Neuron (in vitro differentiated cells): ENCODE measurements at regions not wholly inside any gene's neighbourhood (a gene's known extent, or its start where the extent isn't known, plus 50 kb on each side); places are given as distances from the start of the nearest gene placed in this dataset.

Source experiments
- H2AFZ ChIP-seq: one replicate; pipeline ENCODE4 v1.6.1; 2013; ENCODE audit warnings: low read depth, mild to moderate bottlenecking, inconsistent platforms, low read length, moderate library complexity
- H3K27me3 ChIP-seq: one replicate; pipeline ENCODE4 v1.6.1; 2013; ENCODE audit warnings: low read length; ENCODE audit not compliant: insufficient read depth
- H3K36me3 ChIP-seq: one replicate; pipeline ENCODE4 v1.6.1; 2013; ENCODE audit warnings: low read length; ENCODE audit not compliant: insufficient read depth
- H3K4me1 ChIP-seq: one replicate; pipeline ENCODE4 v1.6.1; 2013; ENCODE audit warnings: low read length; ENCODE audit not compliant: insufficient read depth
- H3K4me3 ChIP-seq: 2 replicates; pipeline ENCODE4 v1.5.1; 2013; ENCODE audit warnings: mild to moderate bottlenecking, low read length, moderate library complexity
- H3K9me3 ChIP-seq: one replicate; pipeline ENCODE4 v1.6.1; 2013; ENCODE audit warnings: low read length

GRCh38 chr10:52472406-52473146 is 158.5 kb downstream of the DKK1 start:
- H3K4me3 ChIP-seq: no peak overlapping the region
- no peaks in the 10 kb centered on the region for H3K36me3 ChIP-seq
- no peaks in the 10 kb centered on the region for H3K9me3 ChIP-seq
- no peaks in the 10 kb centered on the region for H3K27me3 ChIP-seq
- H3K4me1 ChIP-seq: no peaks in the 10 kb centered on the region
- no peak overlapping the region for H2AFZ ChIP-seq

GRCh38 chr10:52474265-52474664 is 160.2 kb downstream of the DKK1 start:
- no peak overlapping the region for H3K4me3 ChIP-seq
- no peaks in the 10 kb centered on the region for H3K4me1 ChIP-seq
- no peaks in the 10 kb centered on the region for H3K36me3 ChIP-seq
- H2AFZ ChIP-seq: no peak overlapping the region
- H3K9me3 ChIP-seq: no peaks in the 10 kb centered on the region
- no peaks in the 10 kb centered on the region for H3K27me3 ChIP-seq

- no peaks in the 10 kb centered on the region for H3K9me3 ChIP-seq
- no peaks in the 10 kb centered on the region for H3K36me3 ChIP-seq
- no peaks in the 10 kb centered on the region for H3K4me1 ChIP-seq
- H2AFZ ChIP-seq: no peak overlapping the region
- H3K27me3 ChIP-seq: no peaks in the 10 kb centered on the region
- no peak overlapping the region for H3K4me3 ChIP-seq
These were observed 163.2 kb downstream of the DKK1 start for GRCh38 chr10:52477305-52477704.

- Histone ChIP-seq H3K36me3 (no peaks in the 10 kb centered on the region), H3K27me3 (no peaks in the 10 kb centered on the region), H2AFZ (no peak overlapping the region), H3K9me3 (no peaks in the 10 kb centered on the region), H3K4me1 (no peaks in the 10 kb centered on the region), H3K4me3 (no peak overlapping the region)
These were observed 165.5 kb downstream of the DKK1 start for GRCh38 chr10:52479567-52479966.

DNA sequence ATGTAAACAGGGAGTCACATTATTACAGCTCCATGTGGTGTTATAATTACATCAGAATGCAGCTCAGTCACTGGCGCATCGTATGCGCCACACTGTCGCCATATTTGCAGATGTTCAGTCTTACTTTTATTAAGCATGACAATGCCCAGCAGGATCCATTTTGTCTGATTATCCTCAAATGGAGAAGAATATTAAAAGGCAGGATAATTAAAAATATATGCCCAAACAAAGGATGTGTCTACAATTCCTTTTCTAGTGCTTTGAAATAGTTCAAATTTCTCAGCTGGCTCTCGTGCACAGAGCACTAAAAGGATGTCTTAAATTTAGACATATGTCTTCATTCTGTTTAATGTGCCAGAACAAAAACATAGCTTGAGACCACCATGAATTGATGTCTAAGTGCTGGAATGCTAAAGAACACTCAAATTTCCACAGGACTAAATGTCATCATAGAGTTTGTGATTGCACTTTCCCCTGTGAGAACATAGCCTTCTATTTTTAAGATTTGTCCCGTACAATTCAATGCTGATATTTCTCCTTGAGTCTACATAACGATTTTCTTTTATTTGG is 168.0 kb downstream of the DKK1 start:
- Histone ChIP-seq H2AFZ (no peak overlapping the region), H3K27me3 (no peaks in the 10 kb centered on the region), H3K4me3 (no peak overlapping the region), H3K9me3 (no peaks in the 10 kb centered on the region), H3K36me3 (no peaks in the 10 kb centered on the region), H3K4me1 (no peaks in the 10 kb centered on the region)

GRCh38 chr10:52483587-52483986 is 169.5 kb downstream of the DKK1 start:
- Histone ChIP-seq H3K36me3 (no peaks in the 10 kb centered on the region), H3K4me1 (no peaks in the 10 kb centered on the region), H3K9me3 (no peaks in the 10 kb centered on the region), H3K4me3 (no peak overlapping the region), H2AFZ (no peak overlapping the region), H3K27me3 (no peaks in the 10 kb centered on the region)

DNA sequence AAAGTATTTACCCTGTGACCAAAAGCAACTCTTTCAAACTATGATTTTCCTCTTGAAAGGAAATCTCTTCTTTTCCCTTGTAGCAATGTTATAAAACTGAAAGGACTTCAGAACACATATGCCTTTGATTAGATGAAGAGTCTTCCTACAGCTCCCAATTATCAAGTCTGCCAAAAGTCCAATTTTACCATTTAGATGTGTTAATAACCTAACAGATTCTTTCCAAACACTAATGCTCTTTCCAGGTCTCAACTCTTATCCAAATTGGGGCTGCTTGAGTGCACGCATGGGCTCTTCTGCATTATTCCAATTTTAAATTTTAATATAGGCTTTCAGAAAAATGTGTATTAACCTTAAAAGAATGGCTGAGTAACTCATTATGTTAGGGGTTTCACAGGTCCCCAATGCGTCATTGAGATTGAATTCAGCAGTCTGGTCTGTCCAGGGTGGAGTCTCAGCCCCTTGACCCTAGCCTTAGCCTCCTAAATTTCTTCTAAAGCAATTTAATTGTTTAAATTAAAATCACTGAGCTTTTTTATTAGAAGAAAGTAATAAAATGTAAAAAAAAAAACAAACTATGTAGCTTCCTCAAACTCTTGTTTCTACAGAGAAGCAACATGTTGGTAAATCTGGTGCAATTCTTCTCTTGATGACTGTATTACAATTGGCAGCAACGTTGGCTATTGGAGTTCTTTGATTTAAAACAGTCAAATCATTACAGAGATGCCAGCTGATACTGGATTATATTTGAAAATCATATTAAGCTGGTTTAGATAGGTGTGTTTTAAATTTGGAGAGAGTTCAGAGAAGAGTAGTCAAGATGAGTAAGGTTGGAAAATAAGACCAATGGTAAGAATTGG is 170.4 kb downstream of the DKK1 start:
- H3K4me3 ChIP-seq: no peak overlapping the region

DNA sequence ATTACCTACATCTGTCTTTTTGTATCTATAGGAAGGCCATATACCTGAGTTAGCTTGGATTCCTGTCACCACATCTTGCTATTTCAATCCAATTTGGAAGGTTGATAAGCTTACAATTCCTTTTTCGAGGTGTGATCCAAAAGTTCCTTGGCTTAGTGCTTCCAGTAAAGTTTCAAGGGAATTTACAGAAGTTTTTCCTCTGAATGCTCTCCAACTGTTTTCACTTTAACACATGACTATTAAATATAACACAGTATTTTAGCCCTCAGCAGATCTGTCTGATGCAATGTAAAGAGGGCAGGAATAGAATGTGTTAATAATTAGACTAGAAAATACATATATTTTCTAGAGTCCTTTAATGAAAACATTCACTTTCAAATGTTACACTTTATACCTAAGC is 171.4 kb downstream of the DKK1 start:
- no peaks in the 10 kb centered on the region for H3K4me1 ChIP-seq
- no peak overlapping the region for H3K4me3 ChIP-seq
- no peaks in the 10 kb centered on the region for H3K27me3 ChIP-seq
- H3K9me3 ChIP-seq: no peaks in the 10 kb centered on the region
- H2AFZ ChIP-seq: no peak overlapping the region
- H3K36me3 ChIP-seq: no peaks in the 10 kb centered on the region

More for the DNA sequence above, 170.4 kb downstream of the DKK1 start:
- Histone ChIP-seq H3K4me1 (no peaks in the 10 kb centered on the region), H3K27me3 (no peaks in the 10 kb centered on the region), H3K9me3 (no peaks in the 10 kb centered on the region), H3K36me3 (no peaks in the 10 kb centered on the region), H2AFZ (no peak overlapping the region)

- no peaks in the 10 kb centered on the region for H3K36me3 ChIP-seq
- H3K4me3 ChIP-seq: no peak overlapping the region
- H3K27me3 ChIP-seq: no peaks in the 10 kb centered on the region
- no peaks in the 10 kb centered on the region for H3K9me3 ChIP-seq
- no peaks in the 10 kb centered on the region for H3K4me1 ChIP-seq
- H2AFZ ChIP-seq: no peak overlapping the region
These were observed 172.9 kb downstream of the DKK1 start for GRCh38 chr10:52486840-52487611.

DNA sequence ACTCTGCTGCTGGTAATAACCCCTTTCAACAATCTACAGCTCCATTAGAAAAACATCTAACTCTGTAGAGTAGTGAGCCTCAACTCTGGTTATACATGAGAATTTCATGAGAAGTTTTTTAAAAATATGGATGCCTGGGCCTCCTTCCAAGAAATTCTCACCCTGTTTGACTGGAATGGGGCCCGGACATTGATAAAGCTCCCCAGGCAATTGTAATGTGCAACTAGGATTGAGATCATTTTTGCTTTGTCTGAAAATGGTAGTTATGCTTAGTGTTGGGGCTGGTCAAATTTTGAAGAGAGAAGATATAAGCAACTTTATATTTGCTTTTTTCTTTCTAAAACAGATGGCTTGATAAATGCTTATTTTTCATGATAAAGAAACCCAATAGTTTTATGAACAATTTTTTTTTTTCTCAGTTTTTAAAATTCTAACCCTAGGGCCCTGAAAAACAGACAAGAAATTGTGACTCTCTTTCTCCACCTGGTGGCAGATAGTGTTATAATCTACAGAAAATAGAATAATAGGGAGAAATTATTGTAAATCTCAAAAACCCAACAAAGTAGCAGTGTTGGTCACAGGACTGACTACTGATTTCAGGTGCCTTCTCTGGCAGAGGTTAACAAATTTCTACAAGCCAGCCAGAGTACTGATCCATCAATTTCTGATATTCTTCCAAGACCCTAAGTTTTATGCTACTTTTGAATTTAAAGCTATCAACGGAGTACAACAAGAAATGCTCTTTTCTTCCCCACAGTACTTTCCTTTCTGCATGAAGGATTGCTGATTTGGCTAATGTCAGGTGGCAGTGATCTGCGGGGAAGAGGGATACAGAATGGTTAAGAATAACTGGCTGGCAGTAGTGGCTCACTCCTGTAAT is 174.8 kb downstream of the DKK1 start:
- Histone ChIP-seq H3K4me3 (no peak overlapping the region), H3K4me1 (no peaks in the 10 kb centered on the region), H2AFZ (no peak overlapping the region)

DNA sequence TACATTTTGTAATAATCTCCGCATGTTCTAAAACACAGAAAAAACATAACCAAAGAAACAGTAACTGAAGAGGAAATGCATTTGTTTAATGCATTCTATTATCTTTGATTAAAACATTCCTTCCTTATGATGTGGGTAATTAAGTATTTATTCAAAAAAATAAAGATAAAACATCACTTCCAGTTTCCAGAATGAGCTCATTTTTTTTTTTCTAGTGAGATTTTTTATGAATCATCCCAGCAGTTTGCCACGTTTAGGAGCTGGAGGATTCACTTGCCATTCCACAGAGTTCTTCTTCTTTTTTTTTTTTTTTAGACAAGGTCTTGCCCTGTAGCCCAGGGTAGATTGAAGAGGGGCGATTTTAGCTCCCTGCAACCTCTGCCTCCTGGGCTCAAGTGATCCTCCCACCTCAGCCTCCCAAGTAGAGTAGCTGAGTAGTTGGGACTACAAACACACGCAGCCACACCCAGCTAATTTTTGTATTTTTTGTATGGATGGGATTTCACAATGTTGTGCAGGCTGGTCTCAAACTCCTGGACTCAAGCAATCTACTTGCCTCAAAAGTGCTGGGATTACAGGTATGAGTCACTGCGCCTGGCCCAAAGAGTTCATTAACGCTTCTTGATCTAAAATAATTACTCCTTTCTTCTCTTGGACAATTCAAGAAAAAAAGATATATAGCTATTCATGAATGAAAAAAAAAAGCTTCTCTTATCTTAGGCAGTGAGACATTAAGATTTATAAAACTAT is 177.3 kb downstream of the DKK1 start:
- Histone ChIP-seq H3K27me3 (no peaks in the 10 kb centered on the region), H3K4me1 (no peaks in the 10 kb centered on the region)

More for the DNA sequence above, 174.8 kb downstream of the DKK1 start:
- no peaks in the 10 kb centered on the region for H3K36me3 ChIP-seq
- H3K27me3 ChIP-seq: no peaks in the 10 kb centered on the region
- H3K9me3 ChIP-seq: no peaks in the 10 kb centered on the region

More for the DNA sequence above, 177.3 kb downstream of the DKK1 start:
- no peak overlapping the region for H3K4me3 ChIP-seq
- no peaks in the 10 kb centered on the region for H3K9me3 ChIP-seq
- H2AFZ ChIP-seq: no peak overlapping the region
- no peaks in the 10 kb centered on the region for H3K36me3 ChIP-seq
